ENCODE measurements at regions not wholly inside any gene's neighbourhood (a gene's known extent, or its start where the extent isn't known, plus 50 kb on each side); places are given as distances from the start of the nearest gene placed in this dataset.

DNA sequence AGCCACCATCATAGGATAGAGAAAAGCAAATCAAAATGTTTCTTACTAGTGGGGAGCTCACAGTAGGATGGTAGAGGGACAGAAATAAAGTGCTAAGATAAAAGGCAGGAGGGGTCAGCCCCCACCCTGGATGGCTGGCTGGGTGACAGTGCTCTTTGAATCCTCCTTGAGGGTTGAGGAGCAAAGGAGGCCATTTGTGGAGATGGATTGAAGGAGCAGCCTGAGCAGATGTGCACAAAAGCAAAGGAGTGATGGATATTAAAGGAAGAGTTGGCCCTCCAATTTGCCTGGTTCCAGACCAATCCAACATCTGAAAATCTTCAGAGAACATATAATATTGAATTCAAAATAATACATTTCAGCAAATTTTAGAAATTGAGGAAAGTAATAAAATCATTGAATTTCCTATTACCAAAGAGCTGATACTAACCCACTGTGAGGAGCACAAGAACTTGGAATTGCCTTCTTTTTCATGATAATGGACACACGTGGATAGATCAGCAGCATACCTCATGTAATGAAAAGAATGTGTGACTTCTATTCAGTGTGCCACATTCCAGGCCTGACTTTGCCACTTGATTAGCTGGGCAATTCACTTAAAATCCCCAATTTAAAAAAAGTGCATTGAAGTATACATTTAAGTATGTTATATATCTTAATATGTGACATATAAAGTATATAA, 287.0 kb downstream of the FAT3 start:
- TF ChIP-seq, protein P1, sequence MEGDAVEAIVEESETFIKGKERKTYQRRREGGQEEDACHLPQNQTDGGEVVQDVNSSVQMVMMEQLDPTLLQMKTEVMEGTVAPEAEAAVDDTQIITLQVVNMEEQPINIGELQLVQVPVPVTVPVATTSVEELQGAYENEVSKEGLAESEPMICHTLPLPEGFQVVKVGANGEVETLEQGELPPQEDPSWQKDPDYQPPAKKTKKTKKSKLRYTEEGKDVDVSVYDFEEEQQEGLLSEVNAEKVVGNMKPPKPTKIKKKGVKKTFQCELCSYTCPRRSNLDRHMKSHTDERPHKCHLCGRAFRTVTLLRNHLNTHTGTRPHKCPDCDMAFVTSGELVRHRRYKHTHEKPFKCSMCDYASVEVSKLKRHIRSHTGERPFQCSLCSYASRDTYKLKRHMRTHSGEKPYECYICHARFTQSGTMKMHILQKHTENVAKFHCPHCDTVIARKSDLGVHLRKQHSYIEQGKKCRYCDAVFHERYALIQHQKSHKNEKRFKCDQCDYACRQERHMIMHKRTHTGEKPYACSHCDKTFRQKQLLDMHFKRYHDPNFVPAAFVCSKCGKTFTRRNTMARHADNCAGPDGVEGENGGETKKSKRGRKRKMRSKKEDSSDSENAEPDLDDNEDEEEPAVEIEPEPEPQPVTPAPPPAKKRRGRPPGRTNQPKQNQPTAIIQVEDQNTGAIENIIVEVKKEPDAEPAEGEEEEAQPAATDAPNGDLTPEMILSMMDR (IDR thresholded peaks at IDR 0.05) = no peak
- no peak for TF ChIP-seq POLR2A (IDR thresholded peaks at IDR 0.05)

Data from Peyer's patch (tissue), 4 donors.